ENCODE measurements at regions not wholly inside any gene's neighbourhood (a gene's known extent, or its start where the extent isn't known, plus 50 kb on each side); places are given as distances from the start of the nearest gene placed in this dataset.

DNA sequence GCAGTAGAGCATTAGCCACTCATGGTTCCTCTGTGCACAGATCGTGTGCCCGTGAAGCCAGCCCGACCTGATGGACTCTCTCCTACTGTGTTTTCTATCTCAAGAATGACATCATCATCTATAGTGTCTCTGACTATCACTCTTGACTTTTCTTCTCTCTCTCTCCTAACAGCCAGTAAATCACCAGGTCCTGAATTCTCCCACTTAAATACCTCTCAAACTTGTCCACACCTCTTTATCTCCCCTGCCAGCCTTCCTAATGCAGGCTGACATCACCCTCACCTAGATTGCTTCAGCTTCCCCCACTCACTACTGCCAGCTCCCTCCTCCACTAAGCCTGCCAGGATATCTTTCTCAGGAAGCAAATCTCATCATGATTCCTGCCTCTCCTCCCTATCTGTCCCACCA is 90.6 kb upstream of the MIER3 start:
- intact Hi-C loops (cut with micrococcal nuclease) = no loop called here
- H4K20me1 ChIP-seq (ENCODE audit: insufficient read depth, low read length) = no peaks in the 10 kb centered on the region
- no TSS peak for BruUV-seq (replicated peaks)
- no peak overlapping the region for H4K5ac ChIP-seq (ENCODE audit: low read depth, low read length)
- no peak overlapping the region for H3K18ac ChIP-seq (ENCODE audit: low read depth, low read length)
- no peak overlapping the region for H3K4me3 ChIP-seq (ENCODE audit: insufficient read depth, low read depth, low read length)
- POLR2A ChIA-PET (ENCODE audit: unreplicated experiment) = no interaction called here
- H3K27ac ChIP-seq (ENCODE audit: insufficient read depth, low read length) = no peak overlapping the region
- H4K91ac ChIP-seq (ENCODE audit: insufficient read depth, low read depth, low read length) = no peak overlapping the region
- no peak overlapping the region for H3K23ac ChIP-seq (ENCODE audit: low read depth, low read length)
- no peak overlapping the region for H3K4me2 ChIP-seq (ENCODE audit: low read depth, low read length)
- TF ChIP-seq SMC3 (IDR thresholded peaks at IDR 0.05; ENCODE audit: low read depth, low read length) (no peak), RCOR1 (IDR thresholded peaks at IDR 0.05; ENCODE audit: insufficient replicate concordance, low read length) (no peak), CEBPB (IDR thresholded peaks at IDR 0.05; ENCODE audit: low read depth, low read length) (no peak), MAFK (IDR thresholded peaks at IDR 0.05; ENCODE audit: low read depth, low read length) (no peak), NFE2L2 (IDR thresholded peaks at IDR 0.05; ENCODE audit: low read depth, low read length) (no peak), CHD1 (IDR thresholded peaks at IDR 0.05; ENCODE audit: low read depth, low read length) (no peak), USF2 (IDR thresholded peaks at IDR 0.05; ENCODE audit: low read depth, low read length) (no peak), BHLHE40 (IDR thresholded peaks at IDR 0.05; ENCODE audit: low read depth, low read length) (no peak), MXI1 (IDR thresholded peaks at IDR 0.05; ENCODE audit: borderline replicate concordance, low read depth, low read length) (no peak), RAD21 (IDR thresholded peaks at IDR 0.05; ENCODE audit: low read length) (no peak), MAZ (IDR thresholded peaks at IDR 0.05; ENCODE audit: borderline replicate concordance, low read depth, low read length) (no peak), POLR2A (IDR thresholded peaks at IDR 0.05; ENCODE audit: low read depth, low read length) (no peak), FOS (IDR thresholded peaks at IDR 0.05; ENCODE audit: low read depth, low read length) (no peak), RFX5 (IDR thresholded peaks at IDR 0.05; ENCODE audit: low read depth, low read length) (no peak)
- TF ChIP-seq, protein P1, sequence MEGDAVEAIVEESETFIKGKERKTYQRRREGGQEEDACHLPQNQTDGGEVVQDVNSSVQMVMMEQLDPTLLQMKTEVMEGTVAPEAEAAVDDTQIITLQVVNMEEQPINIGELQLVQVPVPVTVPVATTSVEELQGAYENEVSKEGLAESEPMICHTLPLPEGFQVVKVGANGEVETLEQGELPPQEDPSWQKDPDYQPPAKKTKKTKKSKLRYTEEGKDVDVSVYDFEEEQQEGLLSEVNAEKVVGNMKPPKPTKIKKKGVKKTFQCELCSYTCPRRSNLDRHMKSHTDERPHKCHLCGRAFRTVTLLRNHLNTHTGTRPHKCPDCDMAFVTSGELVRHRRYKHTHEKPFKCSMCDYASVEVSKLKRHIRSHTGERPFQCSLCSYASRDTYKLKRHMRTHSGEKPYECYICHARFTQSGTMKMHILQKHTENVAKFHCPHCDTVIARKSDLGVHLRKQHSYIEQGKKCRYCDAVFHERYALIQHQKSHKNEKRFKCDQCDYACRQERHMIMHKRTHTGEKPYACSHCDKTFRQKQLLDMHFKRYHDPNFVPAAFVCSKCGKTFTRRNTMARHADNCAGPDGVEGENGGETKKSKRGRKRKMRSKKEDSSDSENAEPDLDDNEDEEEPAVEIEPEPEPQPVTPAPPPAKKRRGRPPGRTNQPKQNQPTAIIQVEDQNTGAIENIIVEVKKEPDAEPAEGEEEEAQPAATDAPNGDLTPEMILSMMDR (conservative IDR thresholded peaks at IDR 0.05; ENCODE audit: low read depth, low read length) = no peak
- TF ChIP-seq, protein P2, sequence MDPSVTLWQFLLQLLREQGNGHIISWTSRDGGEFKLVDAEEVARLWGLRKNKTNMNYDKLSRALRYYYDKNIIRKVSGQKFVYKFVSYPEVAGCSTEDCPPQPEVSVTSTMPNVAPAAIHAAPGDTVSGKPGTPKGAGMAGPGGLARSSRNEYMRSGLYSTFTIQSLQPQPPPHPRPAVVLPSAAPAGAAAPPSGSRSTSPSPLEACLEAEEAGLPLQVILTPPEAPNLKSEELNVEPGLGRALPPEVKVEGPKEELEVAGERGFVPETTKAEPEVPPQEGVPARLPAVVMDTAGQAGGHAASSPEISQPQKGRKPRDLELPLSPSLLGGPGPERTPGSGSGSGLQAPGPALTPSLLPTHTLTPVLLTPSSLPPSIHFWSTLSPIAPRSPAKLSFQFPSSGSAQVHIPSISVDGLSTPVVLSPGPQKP (IDR thresholded peaks at IDR 0.05; ENCODE audit: borderline replicate concordance, low read depth, low read length) = no peak
- H3K36me3 ChIP-seq (ENCODE audit: control insufficient read depth, insufficient read depth, low read length) = no peaks in the 10 kb centered on the region
- no peak overlapping the region for H3K4ac ChIP-seq (ENCODE audit: low read depth, low read length)
- H2BK15ac ChIP-seq (ENCODE audit: low read depth, low read length) = no peak overlapping the region
- H3K9ac ChIP-seq (ENCODE audit: low read depth, low read length) = no peak overlapping the region
- no peak overlapping the region for H2BK5ac ChIP-seq (ENCODE audit: low read depth, low read length, poor library complexity, severe bottlenecking)
- H3K4me1 ChIP-seq (ENCODE audit: control insufficient read depth, insufficient read depth, low read length) = no peaks in the 10 kb centered on the region
- CTCF ChIA-PET = no interaction called here
- no peaks in the 10 kb centered on the region for H3K79me1 ChIP-seq (ENCODE audit: low read depth in 1 of 2, low read length in 2 of 2)
- no peak overlapping the region for H2BK120ac ChIP-seq (ENCODE audit: low read depth, low read length)
- no peak for ATAC-seq (ENCODE audit: low read depth)
- no peak overlapping the region for H2BK20ac ChIP-seq (ENCODE audit: low read depth, low read length)
- no peak overlapping the region for H2AK9ac ChIP-seq (replicated peaks; ENCODE audit: low read depth, low read length, poor library complexity)
- H3K9me3 ChIP-seq (ENCODE audit: control insufficient read depth, insufficient read depth, low read length) = no peaks in the 10 kb centered on the region
- in situ Hi-C loops (cut with MboI; ENCODE audit: low sequenced_read_pairs) = no loop called here
- peaks cover 9% of the 10 kb centered on the region for H3K27me3 ChIP-seq (ENCODE audit: control insufficient read depth, insufficient read depth, low read length)
- no peaks in the 10 kb centered on the region for H3K9me1 ChIP-seq (ENCODE audit: insufficient read depth, low read length)
- WGBS, 2 experiments (ENCODE audit: extremely low coverage in 2 of 2, insufficient read length in 1 of 2) = no CpG with 5 or more reads among the region's 3 CpGs
- no peak overlapping the region for H3K14ac ChIP-seq (replicated peaks; ENCODE audit: low read depth, low read length)
- no peak for DNase-seq
- H2AK5ac ChIP-seq (ENCODE audit: low read depth, low read length) = no peak overlapping the region
- no peak overlapping the region for H2AFZ ChIP-seq (replicated peaks; ENCODE audit: low read length, poor library complexity)
- H3K56ac ChIP-seq (ENCODE audit: extremely low read depth, insufficient read depth, low read length) = no peak overlapping the region
- no peak overlapping the region for H4K8ac ChIP-seq (ENCODE audit: low read depth in 2 of 2, low read length in 2 of 2)
- dilution Hi-C loops (cut with HindIII; ENCODE audit: low sequenced_read_pairs, unreplicated experiment) = no loop called here

All from IMR-90 (cell line).